Sigmoid colon (tissue), 4 donors: ENCODE measurements at regions not wholly inside any gene's neighbourhood (a gene's known extent, or its start where the extent isn't known, plus 50 kb on each side); places are given as distances from the start of the nearest gene placed in this dataset.

Experiments
- CTCF ChIP-seq, 4 experiments: fragments of 450-650 bp in 3 of 4; fragments of 200-600 bp in 1 of 4; IDR thresholded peaks; one replicate each; pipeline ENCODE4 v1.5.1; 2016 to 2019; ENCODE audit warnings: antibody characterized with exemption in 4 of 4, mild to moderate bottlenecking in 3 of 4, moderate library complexity in 2 of 4
- EP300 ChIP-seq, 4 donors: sonication (generic); formaldehyde crosslinking; IDR thresholded peaks; one replicate each; pipeline ENCODE4 v1.6.1; 2017; ENCODE audit warnings: antibody characterized with exemption in 4 of 4
- POLR2A ChIP-seq, 2 donors: fragments of 450-650 bp; IDR thresholded peaks; one replicate each; pipeline ENCODE4 v1.6.1; 2016; ENCODE audit warnings: antibody characterized with exemption in 2 of 2, mild to moderate bottlenecking in 2 of 2, moderate library complexity in 2 of 2
- POLR2AphosphoS5 ChIP-seq, 4 donors: sonication (generic); formaldehyde crosslinking; IDR thresholded peaks; one replicate each; pipeline ENCODE4 v1.6.1; 2017; ENCODE audit warnings: antibody characterized with exemption in 4 of 4

- TF ChIP-seq CTCF (IDR thresholded peaks at IDR 0.05) = no peak
- TF ChIP-seq POLR2A (IDR thresholded peaks at IDR 0.05) = no peak
- TF ChIP-seq POLR2AphosphoS5 (IDR thresholded peaks at IDR 0.05) = no peak
- TF ChIP-seq EP300 (IDR thresholded peaks at IDR 0.05) = no peak
Observed at GRCh38 chr12:4850857-4851380, 58.8 kb upstream of the KCNA1 start.
